Umbilical cord (tissue), 1 donor: ENCODE measurements at regions not wholly inside any gene's neighbourhood (a gene's known extent, or its start where the extent isn't known, plus 50 kb on each side); places are given as distances from the start of the nearest gene placed in this dataset.
A peak's percentile ranks its signal among the peaks of the same experiment; 100 is the strongest.
"Not testable (repeated sequence)": the region's sequence is repeated elsewhere in the genome, so short reads cannot be mapped to it uniquely, and the experiment has no call there.

Source experiments
- DNase-seq: peaks from one replicate; pipeline ENCODE4 v3.0.0-alpha.2; 2015; ENCODE audit warnings: low spot score

DNA sequence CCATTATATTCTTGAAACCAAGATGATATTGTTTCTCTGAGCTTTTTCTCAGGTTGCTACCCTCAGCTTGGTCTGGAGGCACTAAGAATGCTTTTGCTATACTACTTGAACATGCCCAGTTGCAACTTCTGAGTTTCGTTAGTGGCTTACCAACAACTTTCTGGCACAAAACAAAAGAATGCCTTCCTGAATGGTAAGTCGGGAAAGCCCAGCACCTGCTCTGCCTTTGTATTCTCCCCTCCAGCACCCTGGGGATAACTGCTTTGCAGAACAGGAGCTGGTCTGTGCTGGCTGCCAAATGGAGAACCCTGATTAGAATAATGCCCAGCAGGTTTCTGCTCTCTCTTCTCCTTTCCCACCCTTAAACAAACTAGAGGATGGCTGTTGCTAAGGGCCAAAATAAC, 149.3 kb downstream of the TGFB2 start:
- DNase-seq = no peak

DNA sequence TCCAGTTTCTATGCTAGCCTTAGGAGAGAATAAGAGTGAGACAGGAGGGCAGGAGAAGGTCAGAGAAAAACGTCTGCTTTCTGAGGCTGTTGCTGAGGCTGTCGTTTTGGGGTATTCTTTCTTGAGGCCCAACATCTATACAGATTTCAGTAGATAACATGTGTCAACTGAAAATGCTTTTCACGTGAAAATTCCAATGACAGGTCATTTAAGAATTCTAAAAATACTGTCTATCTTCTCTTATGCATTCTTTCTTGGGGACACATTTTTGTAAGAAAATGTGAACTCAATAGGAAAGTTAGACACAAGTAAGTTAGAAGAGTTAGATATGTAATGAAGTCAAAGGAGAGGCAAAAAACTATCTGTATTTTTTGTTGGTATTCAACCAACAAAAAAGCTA, 150.8 kb downstream of the TGFB2 start:
- no peak for DNase-seq

DNA sequence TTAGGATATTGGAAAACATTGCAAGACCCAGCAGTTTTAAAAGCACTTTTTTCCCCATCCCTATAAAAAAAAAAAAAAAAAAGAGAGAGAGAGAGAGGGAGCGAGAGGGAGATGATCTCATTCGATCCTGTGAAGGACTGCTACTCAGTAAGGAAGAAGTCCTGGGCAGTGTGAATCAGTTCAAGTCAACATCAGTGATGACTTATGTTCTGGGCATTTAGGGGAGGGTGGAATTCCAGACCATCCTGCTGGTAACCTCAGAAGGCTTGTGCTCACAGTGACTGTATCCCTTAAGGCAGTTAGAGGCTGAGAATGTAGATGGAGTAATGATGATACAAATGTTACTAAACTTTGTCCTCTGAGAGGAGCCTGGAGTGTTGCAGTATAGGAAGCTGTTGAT, 151.4 kb downstream of the TGFB2 start:
- DNase-seq = peak; percentile 42

GRCh38 chr1:218498056-218498938, 153.2 kb downstream of the TGFB2 start:
- peak; percentile 54 for DNase-seq

GRCh38 chr1:218499011-218499691, 154.0 kb downstream of the TGFB2 start:
- DNase-seq = peak; percentile 72

DNA sequence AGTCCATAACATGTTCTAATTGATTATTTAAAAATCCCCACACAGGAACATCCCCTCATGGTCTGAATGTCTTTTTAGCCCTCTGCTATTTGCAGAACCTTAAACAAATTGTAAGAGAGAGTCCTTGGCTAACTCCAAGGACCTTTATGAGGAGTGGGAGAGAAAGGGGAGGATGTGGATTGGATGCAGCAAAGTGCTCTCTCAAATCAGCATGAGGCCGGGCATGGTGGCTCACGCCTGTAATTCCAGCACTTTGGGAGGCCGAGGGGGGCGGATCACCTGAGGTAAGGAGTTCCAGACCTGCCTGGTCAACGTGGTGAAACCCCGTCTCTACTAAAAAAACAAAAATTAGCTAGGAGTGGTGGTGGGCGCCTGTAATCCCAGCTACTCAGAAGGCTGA, 154.8 kb downstream of the TGFB2 start:
- DNase-seq = no peak

DNA sequence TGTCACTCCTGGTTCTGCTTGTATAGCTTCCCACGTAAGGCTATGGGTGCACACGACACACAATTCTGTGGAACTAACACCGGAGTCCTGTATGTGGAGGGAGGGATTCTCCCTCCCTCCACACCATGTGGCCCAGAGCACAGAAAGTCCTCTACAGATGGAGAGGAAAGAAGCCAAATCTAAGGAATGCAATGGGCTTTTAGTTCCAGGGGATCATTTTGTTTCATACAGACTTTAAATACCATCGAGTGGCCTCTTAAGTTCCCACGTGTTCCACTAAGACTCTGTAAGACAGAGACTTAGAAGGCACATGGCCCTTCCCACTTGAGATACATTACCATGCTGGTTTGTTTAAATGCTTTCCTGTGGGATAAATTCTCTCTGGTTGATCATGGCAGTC, 156.0 kb downstream of the TGFB2 start:
- DNase-seq = peak; percentile 90

- DNase-seq = no peak
Observed at GRCh38 chr1:218502383-218502782, 157.2 kb downstream of the TGFB2 start.

DNA sequence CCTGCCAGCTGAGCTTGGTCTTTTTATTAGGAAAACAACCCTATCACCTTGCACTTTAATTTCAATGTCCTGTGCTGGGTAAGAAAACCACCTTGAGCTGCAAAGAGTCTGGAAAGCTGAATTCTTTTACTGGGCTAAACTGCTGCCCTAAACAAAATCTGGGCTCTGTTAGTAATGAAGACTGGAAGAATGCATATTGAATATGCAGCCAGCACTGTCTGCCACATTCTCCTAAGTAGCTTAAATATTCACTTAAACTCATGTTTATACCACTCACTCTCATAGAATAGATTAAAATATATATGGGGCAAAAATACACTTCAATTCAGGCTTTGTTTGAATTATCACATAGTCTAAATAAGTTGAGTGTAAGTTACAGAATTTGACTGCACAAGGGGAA, 158.0 kb downstream of the TGFB2 start:
- DNase-seq = no peak

GRCh38 chr1:218507355-218508002, 162.3 kb downstream of the TGFB2 start:
- DNase-seq = no peak

DNA sequence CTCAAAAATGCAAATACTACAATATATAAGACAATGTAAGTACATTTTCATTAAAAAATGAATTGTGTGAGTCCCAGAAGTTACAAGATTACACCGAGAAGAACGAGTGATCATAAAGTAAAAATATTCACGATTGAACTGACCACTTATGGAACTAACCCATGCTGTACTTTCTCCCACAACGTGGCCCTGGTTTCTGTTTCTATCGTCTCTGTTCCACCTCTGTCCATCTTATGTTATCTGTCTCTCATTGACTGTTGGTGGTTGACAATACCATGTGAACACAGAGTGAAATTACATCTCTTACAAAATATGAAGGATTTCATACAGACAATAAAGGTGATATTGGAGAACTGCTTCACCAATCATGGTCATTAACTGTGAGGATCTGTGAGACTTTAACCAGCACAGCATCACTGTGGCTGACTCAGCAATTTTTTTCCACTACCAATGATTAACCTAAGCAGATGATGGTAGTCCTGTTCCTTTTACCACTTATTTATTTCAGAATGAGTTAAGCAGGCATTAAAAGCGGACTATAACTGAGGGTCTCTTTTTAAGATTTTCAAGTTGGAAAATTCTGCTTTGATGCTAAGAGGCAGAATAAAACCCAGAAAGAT, 165.1 kb downstream of the TGFB2 start:
- DNase-seq = no peak

DNA sequence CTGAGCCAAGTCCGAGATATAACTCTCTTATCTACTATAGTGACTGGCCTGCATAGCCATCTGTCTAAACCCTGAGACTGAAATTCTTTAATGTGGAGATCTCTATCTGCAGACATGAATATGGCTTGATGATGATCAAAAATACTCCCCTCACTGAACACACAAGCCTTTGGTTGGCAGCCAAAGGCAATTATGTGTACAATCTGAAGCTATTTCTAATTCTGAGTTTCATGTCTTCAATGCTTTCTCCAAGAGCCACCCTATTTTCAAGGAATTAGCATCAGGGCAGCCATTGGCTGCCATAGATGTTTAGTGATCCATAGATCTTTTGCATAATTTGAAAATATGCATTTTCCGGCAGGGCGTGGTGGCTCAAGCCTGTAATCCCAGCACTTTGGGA, 168.2 kb downstream of the TGFB2 start:
- DNase-seq = peak; percentile 32

- no peak for DNase-seq
Observed at GRCh38 chr1:218514689-218515088, 169.6 kb downstream of the TGFB2 start.

- no peak for DNase-seq
Observed at GRCh38 chr1:218516526-218516925, 171.4 kb downstream of the TGFB2 start.

DNA sequence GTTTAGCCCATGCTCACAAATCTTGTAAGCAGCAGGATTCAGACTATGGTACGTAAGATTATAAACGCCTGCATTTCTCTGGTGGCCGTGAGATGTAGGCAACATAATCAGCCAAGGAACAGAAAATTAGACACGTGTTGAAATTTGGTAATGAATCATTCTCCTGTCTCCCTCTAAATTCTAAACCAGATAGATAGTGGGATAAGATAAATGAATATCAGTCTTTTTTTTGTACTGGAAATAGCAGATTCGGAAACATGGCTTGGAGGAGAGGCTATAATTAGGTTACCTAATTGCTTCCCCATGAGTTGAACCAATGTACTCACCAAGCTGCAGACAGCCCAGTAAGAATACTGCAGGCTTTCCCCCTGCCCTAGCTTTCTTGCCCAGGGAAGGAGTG, 172.3 kb downstream of the TGFB2 start:
- no peak for DNase-seq

GRCh38 chr1:218518216-218518740, 173.1 kb downstream of the TGFB2 start:
- no peak for DNase-seq

DNA sequence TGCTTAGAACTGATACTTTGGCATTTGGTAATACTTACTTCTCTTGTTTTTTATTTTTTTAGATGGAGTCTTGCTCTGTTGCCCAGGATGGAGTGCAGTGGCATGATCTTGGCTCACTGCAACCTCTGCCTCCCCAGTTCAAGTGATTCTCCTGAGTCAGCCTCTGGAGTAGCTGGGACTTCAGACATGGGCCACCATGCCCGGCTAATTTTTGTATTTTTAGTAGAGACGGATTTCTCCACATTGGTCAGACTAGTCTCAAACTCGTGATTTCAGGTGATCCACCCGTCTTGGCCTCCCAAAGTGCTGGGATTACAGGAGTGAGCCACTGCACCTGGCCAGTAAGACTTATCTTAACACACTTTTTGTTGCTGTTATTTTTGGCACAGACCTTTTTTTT, 175.5 kb downstream of the TGFB2 start:
- DNase-seq = not testable (repeated sequence)

DNA sequence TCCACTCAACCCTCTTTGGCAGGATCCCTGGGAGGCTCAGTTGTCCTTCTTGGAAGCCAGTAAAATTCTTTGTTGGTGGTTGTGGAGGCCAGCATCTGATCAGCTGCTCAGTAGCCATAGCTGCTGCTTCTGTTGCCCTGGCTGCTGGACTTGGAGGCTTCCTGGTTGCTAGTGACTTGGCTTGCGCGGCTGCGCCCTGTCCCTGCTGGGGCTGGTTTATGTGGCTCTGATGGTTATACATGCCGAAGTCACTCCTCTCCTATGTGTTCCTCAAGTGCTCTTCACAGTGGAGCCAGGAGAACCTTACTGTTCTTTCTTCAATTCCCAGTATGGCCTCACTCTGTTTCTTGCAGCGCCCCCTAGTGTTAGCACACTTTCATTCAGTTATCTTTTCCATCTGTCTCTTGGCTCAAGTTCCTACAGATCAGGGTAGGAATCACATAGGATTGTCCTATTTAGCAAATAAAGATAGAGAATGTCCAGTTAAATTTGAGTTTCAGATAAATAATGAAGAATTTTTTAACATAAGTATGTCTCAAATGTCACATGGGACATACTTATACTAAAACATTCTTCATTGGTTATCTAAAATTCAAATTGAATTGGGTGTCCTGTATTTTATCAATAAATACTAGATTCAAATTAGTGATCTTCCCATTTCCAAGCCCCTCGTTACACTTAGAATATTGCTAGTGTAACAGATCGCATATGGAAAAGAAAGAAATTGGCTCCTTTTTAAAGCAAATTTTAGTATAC, 176.5 kb downstream of the TGFB2 start:
- DNase-seq = no peak

DNA sequence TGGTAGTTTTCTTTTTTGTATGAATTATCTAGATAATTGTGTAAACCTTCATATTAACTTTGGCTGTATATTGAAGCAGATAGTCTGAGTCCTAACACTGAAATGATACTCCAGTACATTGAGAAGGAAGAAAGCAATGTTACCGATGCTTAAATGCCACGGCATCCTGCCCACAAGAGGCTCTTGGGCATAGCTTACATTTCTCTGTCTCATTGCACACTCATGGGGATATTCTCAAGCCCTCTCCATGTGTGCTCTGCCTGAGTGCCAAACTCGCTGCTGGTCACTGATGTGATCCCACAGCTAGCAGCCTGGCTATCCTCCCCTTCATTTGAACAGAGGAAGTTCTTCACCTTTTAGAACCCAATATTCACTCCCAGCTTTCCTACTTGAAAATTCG, 179.4 kb downstream of the TGFB2 start:
- peak; percentile 45 for DNase-seq

DNA sequence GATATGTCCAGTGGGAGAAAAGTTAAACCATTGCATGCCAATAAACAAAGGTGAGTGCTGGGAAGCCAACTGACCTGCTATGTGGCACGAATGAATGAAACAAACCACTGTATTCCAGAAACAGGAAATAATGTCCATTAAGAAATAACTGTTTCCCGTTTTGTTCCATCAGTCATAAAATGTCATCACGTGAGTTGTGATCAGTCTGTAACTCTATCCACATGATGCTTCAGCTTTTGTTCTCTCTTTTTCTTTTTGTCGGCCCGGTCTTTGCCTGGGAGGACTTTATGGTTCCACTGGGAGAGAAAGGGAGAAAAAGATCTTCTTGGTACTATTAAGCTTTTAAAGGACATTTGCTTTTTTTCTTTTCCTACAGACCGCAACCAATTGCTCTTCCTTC, 179.9 kb downstream of the TGFB2 start:
- no peak for DNase-seq
